CD4-positive, alpha-beta memory T cell (primary cell): ENCODE measurements at regions not wholly inside any gene's neighbourhood (a gene's known extent, or its start where the extent isn't known, plus 50 kb on each side); places are given as distances from the start of the nearest gene placed in this dataset.
A peak's percentile ranks its signal among the peaks of the same experiment; 100 is the strongest.

Source experiments
- CTCF ChIA-PET: fragments of 350-600 bp; sonication (Branson Sonifier 250); formaldehyde crosslinking; loops from one replicate; lab custom pipeline; 2021; ENCODE audit warnings: inconsistent platforms; ENCODE audit not compliant: partially characterized antibody; lab: Charles Lee
- POLR2A ChIA-PET: fragments of 350-600 bp; sonication (Branson Sonifier 250); formaldehyde crosslinking; loops from one replicate; lab custom pipeline; 2021; ENCODE audit not compliant: partially characterized antibody; lab: Charles Lee
- DNase-seq, 5 donors: peaks; one replicate each; pipeline versions ENCODE4 v3.0.0 to v3.0.0-alpha.2; 2020 to 2022; ENCODE audit warnings: mixed read lengths in 1 of 5
- H3K27ac ChIP-seq: one replicate; pipeline ENCODE4 v1.7.0; 2013; ENCODE audit warnings: low read depth, low read length
- H3K27me3 ChIP-seq: 2 replicates; pipeline ENCODE4 v1.7.0; 2013; ENCODE audit warnings: mild to moderate bottlenecking, low read length, moderate library complexity; ENCODE audit not compliant: insufficient read depth
- H3K36me3 ChIP-seq: 2 replicates; pipeline ENCODE4 v1.7.0; 2013; ENCODE audit warnings: mild to moderate bottlenecking, low read length, moderate library complexity; ENCODE audit not compliant: insufficient read depth
- H3K4me1 ChIP-seq: 2 replicates; pipeline ENCODE4 v1.7.0; 2013; ENCODE audit warnings: mild to moderate bottlenecking, low read length, moderate library complexity; ENCODE audit not compliant: insufficient read depth
- H3K4me3 ChIP-seq, 2 donors: one replicate each; pipeline ENCODE4 v1.7.0; 2013; ENCODE audit warnings: low read length in 2 of 2, mild to moderate bottlenecking in 1 of 2
- H3K9me3 ChIP-seq, 2 donors: one replicate each; pipeline ENCODE4 v1.7.0; 2013; ENCODE audit warnings: low read length in 2 of 2, control low read depth in 1 of 2; ENCODE audit not compliant: control insufficient read depth in 1 of 2
- H3K27ac Mint-ChIP-seq, 7 donors: one replicate each; pipeline ENCODE4 v1.8.0; 2020 to 2021; ENCODE audit warnings: mixed read lengths in 7 of 7, mild to moderate bottlenecking in 6 of 7, inconsistent platforms in 3 of 7, moderate library complexity in 3 of 7
- H3K27me3 Mint-ChIP-seq, 2 donors: one replicate each; pipeline ENCODE4 v1.8.0; 2020 to 2021; ENCODE audit warnings: mixed read lengths in 2 of 2
- H3K36me3 Mint-ChIP-seq, 2 donors: one replicate each; pipeline ENCODE4 v1.8.0; 2020 to 2021; ENCODE audit warnings: mixed read lengths in 2 of 2, inconsistent platforms in 1 of 2, mild to moderate bottlenecking in 1 of 2
- H3K4me1 Mint-ChIP-seq, 4 donors: one replicate each; pipeline ENCODE4 v1.8.0; 2020 to 2021; ENCODE audit warnings: mixed read lengths in 4 of 4, mild to moderate bottlenecking in 1 of 4
- H3K4me3 Mint-ChIP-seq, 8 donors: one replicate each; pipeline ENCODE4 v1.8.0; 2020 to 2021; ENCODE audit warnings: mixed read lengths in 8 of 8, mild to moderate bottlenecking in 7 of 8, moderate library complexity in 6 of 8, inconsistent platforms in 3 of 8
- H3K9me3 Mint-ChIP-seq, 8 donors: one replicate each; pipeline ENCODE4 v1.8.0; 2020 to 2021; ENCODE audit warnings: mixed read lengths in 8 of 8, mild to moderate bottlenecking in 5 of 8, inconsistent platforms in 3 of 8, moderate library complexity in 1 of 8
- intact Hi-C: fragments of 100-400 bp; cut with micrococcal nuclease; formaldehyde crosslinking; loops from one replicate; pipeline ENCODE4 v1.15.1; 2023

DNA sequence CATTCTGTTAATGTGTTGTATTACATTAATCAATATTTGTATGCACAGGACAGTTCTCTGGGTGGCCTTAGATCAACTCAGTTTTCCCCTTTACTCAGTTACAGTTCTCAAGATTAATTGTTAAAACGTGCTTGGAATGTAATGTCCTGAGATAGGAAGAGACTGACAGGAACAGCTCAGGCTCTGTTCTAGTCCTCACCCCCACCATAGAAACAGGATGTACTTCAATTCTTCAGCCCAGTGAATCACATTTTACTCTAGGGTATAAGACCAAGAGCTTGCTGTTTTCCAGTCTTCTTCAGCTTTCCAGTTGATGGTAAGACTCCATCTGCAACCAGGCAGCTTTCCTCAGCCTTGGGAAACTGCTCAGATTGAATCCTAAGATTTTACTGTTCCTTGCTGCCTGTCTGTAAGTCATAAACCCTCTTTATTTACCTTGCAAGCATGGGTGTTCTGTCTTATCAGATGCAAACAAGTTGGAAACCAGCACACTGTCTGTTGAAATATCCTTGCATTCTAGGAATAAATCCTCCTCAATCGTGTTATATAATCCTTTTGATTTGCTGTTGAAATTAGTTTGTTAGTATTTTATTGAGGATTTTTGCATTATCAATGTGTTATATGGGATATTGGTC is 836.9 kb upstream of the PCDH9 start:
- H3K4me3 Mint-ChIP-seq = no peak overlapping the region
- Histone ChIP-seq H3K36me3 (no peaks in the 10 kb centered on the region), H3K9me3 (no peaks in the 10 kb centered on the region), H3K27ac (no peak overlapping the region), H3K4me3 (no peak overlapping the region), H3K4me1 (no peaks in the 10 kb centered on the region), H3K27me3 (no peaks in the 10 kb centered on the region)
- POLR2A ChIA-PET = no interaction called here
- H3K9me3 Mint-ChIP-seq = peaks cover 0 to 10% (median 7%) of the 10 kb centered on the region in 8 donors
- intact Hi-C loops = no loop called here
- no peaks in the 10 kb centered on the region for H3K27me3 Mint-ChIP-seq
- H3K36me3 Mint-ChIP-seq = no peaks in the 10 kb centered on the region
- no peak for DNase-seq
- no peak overlapping the region for H3K27ac Mint-ChIP-seq
- CTCF ChIA-PET = no interaction called here
- H3K4me1 Mint-ChIP-seq = no peaks in the 10 kb centered on the region

DNA sequence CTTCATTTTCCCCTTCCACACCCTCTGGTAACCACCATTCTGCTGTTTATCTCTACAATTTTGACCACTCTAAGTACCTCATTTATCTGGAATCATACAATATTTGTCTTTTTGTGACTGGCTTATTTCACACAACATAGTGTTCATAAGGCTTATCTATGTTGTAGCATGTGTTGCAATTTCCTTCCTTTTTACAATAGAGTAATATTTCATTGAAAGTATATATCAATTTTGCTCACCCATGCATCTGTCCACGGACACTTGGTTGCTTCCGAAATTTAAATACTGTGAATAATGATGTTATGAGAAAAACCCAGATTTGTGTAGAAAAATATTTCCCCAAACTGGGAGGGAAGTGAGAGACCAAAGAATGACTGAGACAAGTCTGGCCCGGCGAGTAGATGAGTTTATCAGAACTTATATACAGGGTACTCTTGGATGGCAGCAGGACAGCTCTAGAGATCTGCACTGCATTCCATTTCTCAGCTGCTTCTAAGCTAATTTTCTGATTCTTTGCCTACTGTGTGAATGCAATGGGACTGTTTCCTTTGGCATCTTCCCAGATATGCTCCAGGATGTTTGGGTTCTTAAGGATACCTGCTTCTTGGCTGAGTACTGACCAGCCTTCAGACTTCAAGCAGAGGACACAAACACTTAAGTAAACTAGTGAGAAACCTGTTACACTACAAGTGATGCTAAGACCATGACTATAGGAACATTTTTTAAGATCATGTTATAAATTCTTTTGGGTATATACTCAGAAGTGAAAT is 834.0 kb upstream of the PCDH9 start:
- no peak overlapping the region for H3K27ac Mint-ChIP-seq
- Histone ChIP-seq H3K27me3 (no peaks in the 10 kb centered on the region), H3K36me3 (no peaks in the 10 kb centered on the region), H3K9me3 (no peaks in the 10 kb centered on the region), H3K4me1 (no peaks in the 10 kb centered on the region), H3K27ac (no peak overlapping the region), H3K4me3 (no peak overlapping the region)
- POLR2A ChIA-PET = no interaction called here
- no peaks in the 10 kb centered on the region for H3K27me3 Mint-ChIP-seq
- no peaks in the 10 kb centered on the region for H3K4me1 Mint-ChIP-seq
- intact Hi-C loops = no loop called here
- DNase-seq = no peak
- CTCF ChIA-PET = no interaction called here
- H3K9me3 Mint-ChIP-seq = peaks cover 0 to 8% (median 2%) of the 10 kb centered on the region in 8 donors
- H3K4me3 Mint-ChIP-seq = no peak overlapping the region
- no peaks in the 10 kb centered on the region for H3K36me3 Mint-ChIP-seq

DNA sequence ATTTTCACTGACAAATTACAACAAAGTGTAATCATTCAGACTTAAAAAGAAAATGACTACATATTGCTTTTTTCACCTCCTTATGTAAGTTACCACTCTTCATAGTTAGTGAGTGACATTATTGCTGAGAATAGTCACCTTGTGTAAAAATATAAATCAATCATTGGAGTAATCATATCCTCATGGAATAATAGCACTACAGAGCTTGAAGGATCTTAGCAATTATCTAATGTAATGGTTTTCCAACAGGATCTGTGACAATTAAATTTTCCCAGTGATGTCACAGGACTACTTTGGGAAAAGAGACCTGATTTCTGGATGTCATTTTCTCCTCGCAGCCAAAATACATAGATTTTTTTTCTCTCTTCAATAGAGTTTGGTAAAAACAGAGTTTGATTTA is 833.0 kb upstream of the PCDH9 start:
- CTCF ChIA-PET = no interaction called here
- Histone ChIP-seq H3K27me3 (no peaks in the 10 kb centered on the region), H3K36me3 (no peaks in the 10 kb centered on the region), H3K4me3 (no peak overlapping the region), H3K4me1 (no peaks in the 10 kb centered on the region), H3K27ac (no peak overlapping the region), H3K9me3 (no peaks in the 10 kb centered on the region)
- intact Hi-C loops = no loop called here
- H3K27ac Mint-ChIP-seq = no peak overlapping the region
- no peaks in the 10 kb centered on the region for H3K36me3 Mint-ChIP-seq
- H3K27me3 Mint-ChIP-seq = no peaks in the 10 kb centered on the region
- no peak overlapping the region for H3K4me3 Mint-ChIP-seq
- DNase-seq = no peak
- POLR2A ChIA-PET = no interaction called here
- H3K4me1 Mint-ChIP-seq = no peaks in the 10 kb centered on the region
- H3K9me3 Mint-ChIP-seq = peaks cover 0 to 7% (median 4%) of the 10 kb centered on the region in 8 donors

DNA sequence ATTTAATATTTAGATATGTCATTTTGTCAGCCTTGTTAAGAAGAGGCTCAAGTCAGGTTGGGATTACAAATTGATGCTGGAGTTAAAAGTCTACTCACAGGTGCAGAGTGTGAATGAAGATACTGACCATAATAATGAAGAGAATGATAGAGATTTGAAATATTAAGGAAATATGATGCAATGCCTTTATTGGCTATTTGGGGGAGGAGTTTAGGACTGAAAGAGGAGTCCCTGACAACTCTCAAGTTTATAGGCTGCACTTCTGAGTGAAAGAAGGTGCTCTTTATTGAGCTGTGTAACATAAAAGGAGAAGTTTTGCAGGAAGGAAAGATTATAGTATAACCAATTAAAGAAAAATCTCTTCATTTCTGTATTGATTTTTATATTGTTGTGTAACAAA is 827.7 kb upstream of the PCDH9 start:
- no peak overlapping the region for H3K4me3 Mint-ChIP-seq
- Histone ChIP-seq H3K27ac (no peak overlapping the region), H3K27me3 (no peaks in the 10 kb centered on the region), H3K36me3 (no peaks in the 10 kb centered on the region), H3K9me3 (no peaks in the 10 kb centered on the region), H3K4me3 (no peak overlapping the region), H3K4me1 (no peaks in the 10 kb centered on the region)
- peaks cover 0 to 11% (median 3%) of the 10 kb centered on the region in 8 donors for H3K9me3 Mint-ChIP-seq
- POLR2A ChIA-PET = no interaction called here
- intact Hi-C loops = no loop called here
- H3K4me1 Mint-ChIP-seq = no peaks in the 10 kb centered on the region
- CTCF ChIA-PET = no interaction called here
- H3K27ac Mint-ChIP-seq = no peak overlapping the region
- no peak for DNase-seq
- H3K27me3 Mint-ChIP-seq = no peaks in the 10 kb centered on the region
- no peaks in the 10 kb centered on the region for H3K36me3 Mint-ChIP-seq

DNA sequence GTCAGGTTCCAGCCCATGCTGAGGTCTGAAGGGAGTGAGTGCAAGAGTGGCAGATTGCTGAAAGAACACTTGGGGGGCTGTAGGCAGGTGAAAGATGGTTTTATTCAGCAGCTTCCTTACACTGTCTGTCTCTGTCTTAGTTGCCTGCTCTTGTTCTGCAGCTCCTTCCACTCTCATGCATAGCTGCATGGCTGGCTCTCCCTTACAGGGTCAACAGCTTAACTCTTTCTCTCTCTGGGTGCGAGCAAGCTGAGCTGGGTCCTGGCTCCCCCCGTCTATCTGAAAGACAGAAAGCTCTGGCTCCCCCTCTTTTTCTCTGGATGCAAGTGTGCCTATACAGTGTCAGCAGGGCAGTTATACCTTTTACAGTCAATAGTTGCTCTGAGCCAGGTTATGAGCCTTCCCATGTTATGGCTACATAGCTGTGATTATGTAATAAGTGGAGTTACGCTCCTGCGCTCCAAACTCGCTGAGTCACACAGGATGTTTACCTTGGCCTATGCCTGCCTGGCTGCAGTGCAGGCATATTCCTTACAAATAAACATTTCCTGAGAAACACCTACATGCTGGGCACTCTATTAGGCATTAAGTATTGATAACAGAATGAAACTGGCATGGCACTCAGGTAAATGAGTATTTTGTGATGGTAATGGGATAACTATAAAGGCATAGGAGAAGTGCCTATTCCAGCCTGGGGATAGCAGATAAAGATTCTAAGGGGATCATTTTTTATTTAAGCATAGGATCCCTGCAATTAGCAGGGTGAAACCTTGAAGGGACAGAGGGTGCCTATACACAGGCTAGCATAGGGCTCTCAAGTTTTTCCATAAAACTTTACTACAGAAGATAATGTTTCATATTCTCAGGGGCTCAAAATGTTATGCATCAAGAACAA is 826.9 kb upstream of the PCDH9 start:
- H3K27me3 ChIP-seq = no peaks in the 10 kb centered on the region
- Mint-ChIP-seq H3K9me3 (peaks cover 0 to 11% (median 3%) of the 10 kb centered on the region in 8 donors), H3K4me1 (no peaks in the 10 kb centered on the region), H3K4me3 (peak overlapping the region in 1 of 8 donors; percentile 22), H3K27ac (no peak overlapping the region), H3K36me3 (no peaks in the 10 kb centered on the region), H3K27me3 (no peaks in the 10 kb centered on the region)
- no peak for DNase-seq
- H3K36me3 ChIP-seq = no peaks in the 10 kb centered on the region
- ChIA-PET POLR2A (no interaction called here), CTCF (no interaction called here)
- intact Hi-C loops = no loop called here
- H3K9me3 ChIP-seq = no peaks in the 10 kb centered on the region
- no peaks in the 10 kb centered on the region for H3K4me1 ChIP-seq
- no peak overlapping the region for H3K4me3 ChIP-seq
- no peak overlapping the region for H3K27ac ChIP-seq

DNA sequence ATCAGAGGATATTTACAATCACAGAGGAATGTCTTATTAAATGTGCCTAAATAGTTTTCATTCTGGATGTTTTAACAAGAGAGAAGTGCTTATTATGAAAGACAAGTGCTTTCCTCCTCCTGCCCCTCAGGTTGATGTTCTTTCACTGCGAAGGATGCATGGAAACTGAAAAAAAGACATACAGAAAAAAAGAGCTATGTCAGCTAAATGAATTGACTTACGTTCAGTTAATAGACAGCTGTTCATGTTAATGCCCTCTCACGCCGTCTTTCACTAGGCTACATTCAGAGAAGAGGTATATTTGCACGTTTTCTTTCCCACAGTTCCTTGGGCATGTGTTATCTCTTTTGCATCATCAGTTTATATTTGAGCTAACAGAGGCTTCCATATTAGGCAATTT is 821.8 kb upstream of the PCDH9 start:
- Histone ChIP-seq H3K36me3 (no peaks in the 10 kb centered on the region), H3K4me1 (no peaks in the 10 kb centered on the region), H3K9me3 (peaks cover 0 to 5% of the 10 kb centered on the region in 2 donors), H3K4me3 (no peak overlapping the region), H3K27ac (no peak overlapping the region), H3K27me3 (no peaks in the 10 kb centered on the region)
- H3K36me3 Mint-ChIP-seq = no peaks in the 10 kb centered on the region
- DNase-seq = no peak
- H3K9me3 Mint-ChIP-seq = peaks cover 0 to 7% (median 4%) of the 10 kb centered on the region in 8 donors
- intact Hi-C loops = no loop called here
- H3K27ac Mint-ChIP-seq = no peak overlapping the region
- no peak overlapping the region for H3K4me3 Mint-ChIP-seq
- H3K27me3 Mint-ChIP-seq = no peaks in the 10 kb centered on the region
- no peaks in the 10 kb centered on the region for H3K4me1 Mint-ChIP-seq
- ChIA-PET POLR2A (no interaction called here), CTCF (no interaction called here)

- Histone ChIP-seq H3K36me3 (no peaks in the 10 kb centered on the region), H3K4me3 (no peak overlapping the region), H3K4me1 (no peaks in the 10 kb centered on the region), H3K27ac (no peak overlapping the region), H3K9me3 (peaks cover 0 to 5% of the 10 kb centered on the region in 2 donors), H3K27me3 (no peaks in the 10 kb centered on the region)
- H3K4me3 Mint-ChIP-seq = no peak overlapping the region
- no peaks in the 10 kb centered on the region for H3K27me3 Mint-ChIP-seq
- no peaks in the 10 kb centered on the region for H3K36me3 Mint-ChIP-seq
- DNase-seq = no peak
- intact Hi-C loops = no loop called here
- no peaks in the 10 kb centered on the region for H3K4me1 Mint-ChIP-seq
- no peak overlapping the region for H3K27ac Mint-ChIP-seq
- ChIA-PET POLR2A (no interaction called here), CTCF (no interaction called here)
- H3K9me3 Mint-ChIP-seq = peaks cover 0 to 9% (median under 1%) of the 10 kb centered on the region in 8 donors
These were observed 820.6 kb upstream of the PCDH9 start for GRCh38 chr13:68050761-68051160.
